IPS-NIHi7 (cell line): ENCODE measurements at regions not wholly inside any gene's neighbourhood (a gene's known extent, or its start where the extent isn't known, plus 50 kb on each side); places are given as distances from the start of the nearest gene placed in this dataset.

Experiments
- DNase-seq: peaks from one replicate; pipeline ENCODE4 v3.0.0; 2012; ENCODE audit warnings: mixed read lengths; ENCODE audit errors: extremely low spot score

DNA sequence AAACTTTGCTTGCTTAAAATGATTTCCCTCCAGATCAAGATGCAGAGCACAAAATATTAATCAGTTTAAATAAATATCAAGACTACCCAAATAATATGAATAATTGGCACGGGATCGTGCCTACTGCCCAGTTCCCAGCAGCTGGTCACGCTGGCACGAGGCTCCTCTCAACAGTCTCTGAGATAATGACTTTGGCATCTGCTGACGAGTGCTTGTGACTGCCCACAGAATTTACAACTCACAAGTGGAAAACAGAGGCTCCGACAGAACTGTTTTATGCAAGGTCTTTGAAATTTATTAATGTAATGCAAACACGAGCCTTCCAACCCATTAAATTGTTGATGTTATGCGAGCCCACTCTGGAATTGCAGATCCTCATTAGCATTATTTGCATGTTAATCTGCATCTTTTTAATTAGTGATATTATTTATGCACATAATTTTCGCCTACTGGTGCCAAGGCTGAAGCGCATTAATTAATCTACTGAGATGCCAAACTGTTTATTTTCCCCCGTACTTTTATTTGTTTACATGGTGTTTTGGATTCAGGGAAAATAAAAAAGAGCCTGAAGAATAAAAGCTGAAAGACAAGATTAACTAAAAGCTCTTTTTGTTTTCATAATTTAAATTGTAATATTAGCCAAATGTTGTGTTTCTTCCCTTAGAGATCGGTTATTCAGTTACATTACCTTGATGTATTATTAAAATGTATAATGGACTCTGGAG, 369.3 kb upstream of the IRX1 start:
- no peak for DNase-seq

DNA sequence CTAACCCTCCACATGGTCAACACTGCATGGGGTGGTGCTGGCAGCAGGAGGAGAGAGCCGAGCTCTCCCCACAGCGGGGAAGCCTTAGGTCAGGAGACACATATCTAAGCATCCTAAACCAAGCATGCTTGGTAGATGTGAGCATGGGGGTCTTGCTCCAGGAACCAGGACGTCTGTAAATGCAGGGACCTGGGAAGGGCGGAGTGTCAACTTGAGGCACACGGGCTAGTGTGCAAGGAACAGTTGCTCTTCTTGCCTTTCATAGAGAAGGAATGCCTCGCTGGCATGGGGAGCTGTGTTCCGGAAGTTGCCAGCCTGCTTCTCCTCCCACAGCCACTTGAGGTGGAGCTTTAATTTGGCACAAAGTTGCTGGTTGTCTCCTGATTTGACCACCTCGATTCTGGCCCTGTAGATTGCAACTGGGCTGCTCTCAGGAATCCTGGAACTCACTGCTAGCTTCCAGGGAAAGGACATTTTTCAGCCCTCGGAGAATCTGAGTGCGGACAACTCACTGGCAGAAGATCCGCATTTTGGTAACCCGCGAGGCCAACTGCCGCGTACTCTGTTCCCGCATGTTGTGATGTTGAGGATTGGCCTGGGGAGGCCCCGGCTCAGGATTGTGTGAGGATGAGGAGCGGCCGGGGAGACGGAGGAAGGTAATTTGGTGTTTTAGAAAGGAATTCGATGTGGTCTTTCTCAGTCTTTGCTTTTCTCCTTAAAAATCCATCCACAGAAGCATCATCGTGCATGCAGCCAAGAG, 370.3 kb upstream of the IRX1 start:
- no peak for DNase-seq

DNA sequence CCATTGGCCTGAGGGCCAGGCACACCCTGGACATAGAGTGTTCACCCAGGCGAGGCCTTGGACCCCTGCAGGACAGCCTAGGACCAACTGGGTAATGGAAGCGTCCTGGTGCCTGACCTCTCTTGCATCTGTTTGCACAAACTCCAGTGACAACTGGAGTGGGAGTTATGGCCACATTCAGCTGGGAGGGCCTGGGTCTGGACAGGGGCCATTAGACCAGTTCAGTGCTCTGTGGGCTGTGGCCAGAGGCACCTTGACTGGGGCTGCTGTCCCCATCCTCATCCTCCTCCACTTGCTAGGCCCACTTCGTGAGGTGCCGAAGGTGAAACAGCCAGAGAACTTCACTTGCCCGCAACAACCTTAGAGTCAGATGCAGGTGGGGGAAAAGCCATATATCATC, 372.7 kb upstream of the IRX1 start:
- no peak for DNase-seq

DNA sequence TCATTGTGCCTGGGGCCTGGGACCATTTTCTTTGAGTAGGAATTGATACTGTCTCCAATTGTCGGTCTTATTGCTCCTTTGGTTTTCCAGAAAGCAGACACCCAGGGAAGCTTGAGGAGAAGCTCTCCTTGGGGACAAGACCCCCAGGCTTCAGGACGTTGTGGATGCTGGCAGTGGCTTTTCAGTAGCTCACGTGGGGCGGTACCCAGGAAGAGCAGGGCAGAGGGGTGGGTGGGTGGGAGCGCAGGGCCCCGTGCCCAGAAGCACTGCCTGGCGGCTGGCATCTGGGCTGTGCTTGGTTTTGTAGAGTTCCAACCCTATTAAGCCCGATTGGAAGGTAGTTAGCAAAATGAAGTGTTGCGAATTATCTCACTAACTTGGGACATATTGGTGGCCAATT, 374.2 kb upstream of the IRX1 start:
- DNase-seq = no peak

DNA sequence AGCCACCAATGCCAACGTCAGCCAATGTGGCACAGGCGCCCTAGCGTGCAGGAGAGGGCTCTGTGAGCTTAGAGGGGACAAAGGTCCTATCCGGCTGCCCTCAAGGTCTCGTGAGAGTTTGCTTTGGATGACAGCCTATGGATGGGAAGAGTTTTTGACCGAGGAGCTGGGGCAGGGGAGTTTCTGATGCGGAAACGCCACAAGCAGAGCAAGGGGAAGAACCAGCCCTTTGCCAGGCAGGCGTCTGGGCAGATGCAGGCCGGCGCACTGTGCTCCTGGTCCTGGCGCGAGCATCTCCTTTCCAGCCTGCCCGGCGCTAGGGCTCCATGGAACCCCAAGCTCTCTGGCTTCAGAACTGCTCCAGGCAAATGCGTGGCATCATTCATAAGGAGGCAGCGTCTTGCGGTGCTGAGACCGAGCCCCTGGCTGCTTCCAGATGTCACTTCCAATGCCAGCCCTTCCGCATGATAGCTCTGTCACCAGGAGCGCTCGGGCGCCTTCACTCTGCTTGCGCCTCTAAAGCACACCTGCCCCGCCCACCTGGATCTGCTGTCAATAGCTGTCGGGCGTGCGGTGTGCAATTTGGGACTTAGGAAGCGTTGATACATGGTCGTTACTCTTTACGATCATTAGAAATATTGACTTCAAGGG, 374.9 kb upstream of the IRX1 start:
- no peak for DNase-seq

DNA sequence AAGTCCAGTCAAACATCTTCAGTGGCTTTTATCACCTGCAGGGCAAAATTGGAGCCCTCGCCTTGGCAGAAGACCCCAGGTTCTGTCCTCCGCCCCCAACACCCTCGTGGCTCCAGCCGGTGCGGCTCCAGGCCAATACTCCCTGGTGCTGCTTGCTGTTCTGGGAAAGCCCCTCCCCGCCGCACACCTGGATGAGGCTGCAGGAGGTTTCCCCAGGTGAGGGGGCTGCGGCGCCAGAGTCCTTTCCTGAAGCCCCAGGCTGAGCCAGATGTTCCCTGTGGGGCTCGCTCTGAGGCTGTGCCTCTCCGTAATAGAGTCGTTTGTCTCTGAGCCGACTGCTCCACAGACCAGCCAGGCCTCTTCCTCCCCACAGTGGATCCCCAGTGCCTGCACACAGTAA, 375.4 kb upstream of the IRX1 start:
- DNase-seq = no peak

DNA sequence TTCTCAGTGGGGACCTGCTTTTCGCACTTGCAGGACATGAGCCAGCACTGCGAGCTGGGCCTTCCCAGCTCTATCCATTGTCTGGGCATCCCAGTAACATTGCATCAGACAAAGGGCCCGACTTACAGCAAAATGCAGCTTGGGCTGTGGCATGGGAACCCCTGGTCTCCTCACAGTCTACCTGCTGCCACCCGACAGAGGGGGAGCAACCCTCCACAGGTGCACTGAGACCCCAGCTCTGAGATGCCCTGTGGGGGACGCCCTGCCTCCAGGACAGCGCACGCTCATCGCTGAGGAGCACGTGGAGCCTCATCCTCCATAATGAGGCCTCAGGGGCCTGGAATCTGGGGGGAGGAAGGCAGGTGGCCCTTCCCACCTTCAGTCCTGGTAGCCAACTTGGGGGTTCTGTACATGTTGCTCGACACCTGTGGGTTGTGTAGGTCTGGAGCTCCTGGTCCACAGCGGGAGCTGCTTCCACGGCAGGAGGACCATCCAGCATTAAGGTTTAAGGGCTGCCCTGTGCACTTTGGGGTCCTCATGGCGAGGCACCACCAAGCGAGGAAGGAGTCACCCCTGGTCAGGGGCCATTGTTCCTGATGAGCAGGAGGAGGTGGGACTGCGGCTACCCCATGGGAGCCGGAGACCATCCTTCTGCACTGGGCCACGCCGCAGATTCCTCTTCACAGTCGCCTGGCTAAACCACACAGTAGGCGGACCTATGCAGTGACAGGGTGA, 376.5 kb upstream of the IRX1 start:
- DNase-seq = no peak

- no peak for DNase-seq
Measured at GRCh38 chr5:3217771-3218495, 377.7 kb upstream of the IRX1 start.

- DNase-seq = no peak
Measured at GRCh38 chr5:3217114-3217513, 378.5 kb upstream of the IRX1 start.

GRCh38 chr5:3216386-3216785, 379.2 kb upstream of the IRX1 start:
- DNase-seq = no peak

DNA sequence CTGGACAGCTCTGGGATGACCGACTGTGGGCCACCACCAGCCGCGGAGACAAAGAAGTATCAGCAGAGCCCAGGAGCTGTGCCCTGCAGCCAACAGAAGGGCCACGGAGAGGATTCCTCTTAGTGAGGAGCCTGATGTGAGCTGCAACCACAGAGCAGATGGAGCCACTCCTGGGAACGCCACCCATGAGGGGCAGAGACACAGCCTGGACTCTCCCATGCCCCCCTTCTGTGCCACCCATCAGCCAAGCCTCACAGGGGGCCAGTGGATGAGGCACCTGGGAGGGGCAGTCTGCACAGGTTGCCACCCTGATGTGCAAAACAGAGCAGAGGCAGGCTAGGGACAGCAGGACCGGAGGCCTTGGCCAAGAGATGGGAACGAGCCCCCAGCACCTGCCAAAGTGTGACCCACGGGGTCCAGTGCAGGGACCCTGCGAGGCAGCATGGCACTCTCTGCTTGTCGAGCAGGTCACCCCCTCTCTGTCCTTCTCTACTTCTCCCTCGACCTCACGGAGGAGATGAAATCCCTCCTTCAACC, 380.7 kb upstream of the IRX1 start:
- no peak for DNase-seq

- no peak for DNase-seq
Measured at GRCh38 chr5:3214396-3214795, 381.2 kb upstream of the IRX1 start.

- no peak for DNase-seq
Measured at GRCh38 chr5:3212869-3213268, 382.8 kb upstream of the IRX1 start.

DNA sequence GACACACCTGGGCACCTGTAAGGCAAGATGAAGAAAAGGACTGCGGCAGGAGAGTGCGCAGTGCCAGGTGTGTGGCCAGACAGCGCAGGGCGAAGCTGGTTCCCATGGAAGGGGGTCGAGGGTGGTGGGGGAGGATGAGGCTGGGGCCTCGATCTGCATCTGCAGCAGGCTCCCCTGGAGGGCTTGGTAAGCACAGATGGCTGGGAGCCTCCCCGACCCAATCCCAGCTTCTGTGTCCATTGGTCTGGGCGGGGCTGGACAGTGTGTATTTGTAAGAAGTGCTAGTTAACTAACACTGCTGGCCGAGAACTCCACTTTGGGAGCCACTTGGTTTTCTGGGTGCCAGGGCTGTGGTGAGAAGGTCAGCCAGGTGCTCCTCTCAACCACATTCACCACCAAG, 385.1 kb upstream of the IRX1 start:
- DNase-seq = no peak

- DNase-seq = no peak
Measured at GRCh38 chr5:3209918-3210317, 385.7 kb upstream of the IRX1 start.

DNA sequence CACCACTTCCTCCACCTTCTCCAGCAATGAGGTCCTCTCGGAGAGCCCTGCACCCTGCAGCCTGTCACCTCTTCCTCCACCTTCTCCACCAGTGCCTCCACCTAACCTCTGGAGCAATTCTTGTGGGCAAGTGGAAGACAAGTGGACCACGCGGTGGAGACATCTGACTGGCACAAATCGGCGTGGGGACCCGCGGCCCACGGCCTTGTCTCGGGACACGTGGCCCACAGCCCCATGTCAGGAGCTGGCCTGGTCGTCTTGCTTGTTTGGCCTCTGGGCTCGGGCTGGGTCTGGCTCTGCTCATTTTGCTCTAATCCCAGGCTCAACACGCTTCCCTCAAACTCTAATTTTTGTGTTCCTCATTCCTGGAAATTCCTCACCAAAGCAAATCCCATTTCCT, 393.1 kb upstream of the IRX1 start:
- no peak for DNase-seq

DNA sequence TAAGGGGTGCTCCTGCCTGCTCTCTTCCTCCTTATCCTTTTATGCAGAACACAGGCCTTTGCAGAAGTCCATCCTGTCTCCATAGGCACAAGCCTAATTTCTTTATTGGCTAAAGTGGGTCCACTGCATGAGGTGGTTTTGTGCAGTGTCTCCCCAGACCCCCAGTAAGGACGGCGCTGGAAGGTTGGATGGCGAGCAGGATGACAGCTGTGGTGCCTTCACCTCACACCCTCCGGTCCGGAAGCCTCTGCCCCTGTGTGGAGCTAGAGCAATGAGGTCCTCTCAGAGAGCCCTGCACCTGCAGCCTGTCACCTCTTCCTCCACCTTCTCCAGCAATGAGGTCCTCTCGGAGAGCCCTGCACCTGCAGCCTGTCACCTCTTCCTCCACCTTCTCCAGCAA, 393.7 kb upstream of the IRX1 start:
- DNase-seq = no peak

DNA sequence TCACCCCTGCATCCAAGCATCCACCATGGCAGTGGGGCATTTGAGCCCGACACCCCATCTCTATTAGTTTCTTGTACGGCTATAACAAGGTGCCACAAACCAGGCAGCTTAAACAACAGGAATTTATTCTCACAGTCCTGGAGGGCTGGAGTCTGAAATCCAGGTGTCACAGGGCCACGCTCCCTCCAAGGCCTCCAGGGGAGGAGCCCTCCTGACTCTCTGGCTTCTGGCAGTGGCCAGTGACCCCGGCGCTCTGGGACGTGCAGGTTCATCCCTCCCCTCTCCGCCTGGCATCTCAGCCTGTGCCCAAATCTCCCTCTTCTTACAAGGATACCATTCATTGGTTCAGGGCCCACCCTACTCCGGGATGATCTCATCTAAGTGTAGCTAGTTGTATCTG, 394.5 kb upstream of the IRX1 start:
- DNase-seq = no peak

DNA sequence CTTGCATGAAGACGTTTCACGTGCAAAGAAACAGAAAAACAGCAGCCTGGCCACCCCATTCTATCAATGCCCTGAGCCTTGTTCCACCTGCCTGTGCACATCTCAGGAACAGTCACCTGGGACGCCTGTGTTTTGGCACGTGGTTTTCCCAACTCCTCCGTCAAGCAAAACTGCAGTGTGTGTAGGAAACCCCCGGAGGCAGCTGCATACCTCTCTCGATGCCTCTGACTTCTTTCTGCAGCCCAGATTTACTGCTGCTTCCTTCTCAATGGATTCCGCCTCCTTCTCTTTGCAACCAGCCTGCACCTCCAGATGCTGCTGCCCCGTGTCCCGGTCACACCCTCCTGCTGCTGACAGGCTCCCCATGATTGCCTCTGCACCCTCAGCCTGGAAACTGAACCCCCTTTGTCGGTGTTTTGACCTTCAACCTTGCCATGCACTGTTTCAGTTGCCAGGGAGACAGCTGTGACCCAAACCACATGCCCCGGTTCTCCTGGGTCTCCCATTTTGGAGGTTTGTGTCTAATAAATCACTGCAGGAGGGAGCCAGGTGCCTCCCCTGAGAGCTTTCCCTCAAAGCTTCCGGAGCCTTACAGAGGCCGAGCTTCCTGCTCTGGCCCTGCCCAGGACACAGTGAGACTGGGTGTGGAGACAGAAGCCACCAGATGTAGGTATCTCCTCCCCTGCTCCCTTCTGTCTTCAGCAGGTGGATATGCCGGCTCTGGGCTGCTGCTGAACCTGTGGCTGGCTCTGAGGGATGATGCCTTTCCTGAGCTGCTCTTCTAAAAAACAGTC, 395.5 kb upstream of the IRX1 start:
- no peak for DNase-seq

GRCh38 chr5:3198074-3198449, 397.6 kb upstream of the IRX1 start:
- no peak for DNase-seq
